H54 (cell line): ENCODE measurements at regions not wholly inside any gene's neighbourhood (a gene's known extent, or its start where the extent isn't known, plus 50 kb on each side); places are given as distances from the start of the nearest gene placed in this dataset.

Experiments
- DNase-seq: peaks from one replicate; pipeline ENCODE4 v3.0.0; 2011; ENCODE audit warnings: low spot score, mixed read lengths; ENCODE audit not compliant: insufficient read length
- FAIRE-seq: peaks from 3 replicates; lab custom pipeline; 2011; peaks lifted over from hg19 to GRCh38; lab: Jason Lieb, UNC
- POLR2A ChIP-seq: IDR thresholded peaks from 2 replicates; pipeline ENCODE4 v1.6.1; 2011; ENCODE audit warnings: low read depth, mild to moderate bottlenecking, low read length

DNA sequence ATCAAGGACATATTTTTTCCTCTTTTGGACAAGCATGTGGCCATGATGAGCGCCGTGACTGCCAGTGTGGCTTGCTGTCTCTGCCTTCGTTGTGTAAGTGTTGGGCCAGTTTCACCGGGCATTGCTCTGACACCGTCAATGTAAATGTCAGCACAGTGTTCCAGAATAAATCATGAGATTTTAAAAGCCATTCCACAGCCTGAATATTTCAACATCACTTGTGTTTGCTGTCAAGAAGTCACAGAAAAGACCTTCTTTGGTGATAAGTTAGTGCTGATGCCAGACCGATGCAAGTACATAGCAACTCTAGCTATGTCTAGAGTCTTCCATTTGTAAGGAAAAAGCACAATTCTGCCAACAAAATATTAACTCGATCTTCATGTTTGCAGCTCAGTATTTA, 467.8 kb downstream of the TBC1D22A start:
- DNase-seq (no peak), FAIRE-seq (no peak)
- no peak for TF ChIP-seq POLR2A

DNA sequence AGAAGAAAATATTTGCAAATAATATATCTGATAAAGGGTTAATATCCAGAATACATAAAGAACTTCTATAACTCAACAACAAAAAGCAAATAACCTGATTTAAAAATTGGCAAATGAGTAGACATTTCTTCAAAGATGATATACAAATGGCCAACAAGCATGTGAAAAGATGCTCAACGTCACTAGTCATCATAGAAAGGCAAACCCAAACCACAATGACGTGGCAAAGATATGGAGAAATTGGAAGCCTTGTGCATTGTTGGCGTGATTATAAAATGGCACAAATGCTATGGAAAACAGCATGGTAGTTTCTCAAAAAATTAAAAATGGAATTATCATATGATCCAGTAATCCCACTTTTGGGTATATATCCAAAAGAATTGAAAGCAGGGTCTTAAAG, 466.3 kb downstream of the TBC1D22A start:
- DNase-seq (no peak), FAIRE-seq (no peak)
- no peak for TF ChIP-seq POLR2A

DNA sequence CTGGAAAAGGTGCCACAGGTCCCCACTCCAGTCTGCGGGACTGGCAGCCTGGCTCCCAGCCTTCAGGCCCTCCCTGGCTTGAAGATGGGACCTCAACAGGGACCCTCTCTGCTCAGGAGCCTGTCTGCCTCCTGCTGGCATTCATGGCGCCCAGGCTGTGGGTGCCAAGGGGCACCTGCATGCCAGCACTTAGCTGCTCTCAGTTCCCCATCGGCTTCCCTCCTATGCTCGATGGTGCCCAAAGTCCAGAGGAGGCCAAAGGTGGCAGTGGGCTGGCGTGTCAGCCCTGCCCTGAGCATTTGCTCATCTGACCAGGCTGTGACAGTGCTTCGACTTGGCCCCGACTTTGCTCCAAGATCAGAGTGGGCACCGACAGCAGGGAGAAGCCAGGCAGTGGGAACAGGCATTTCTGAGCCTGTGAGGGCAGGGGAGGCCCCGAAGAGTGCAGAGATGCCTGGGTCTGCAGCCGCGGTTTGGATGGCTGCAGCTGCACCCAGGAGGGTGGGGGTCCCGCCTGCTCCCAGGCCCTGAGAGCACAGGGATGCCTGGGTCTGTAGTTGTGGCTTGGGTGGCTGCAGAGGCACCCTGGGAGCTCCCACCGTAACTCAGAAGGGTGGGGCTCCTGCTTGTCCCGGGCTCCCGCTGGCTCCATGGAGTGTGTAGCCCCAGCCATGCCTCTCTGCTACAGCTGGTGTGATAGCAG, 463.6 kb downstream of the TBC1D22A start:
- TF ChIP-seq POLR2A, result no peak
- DNase-seq (no peak), FAIRE-seq (no peak)

DNA sequence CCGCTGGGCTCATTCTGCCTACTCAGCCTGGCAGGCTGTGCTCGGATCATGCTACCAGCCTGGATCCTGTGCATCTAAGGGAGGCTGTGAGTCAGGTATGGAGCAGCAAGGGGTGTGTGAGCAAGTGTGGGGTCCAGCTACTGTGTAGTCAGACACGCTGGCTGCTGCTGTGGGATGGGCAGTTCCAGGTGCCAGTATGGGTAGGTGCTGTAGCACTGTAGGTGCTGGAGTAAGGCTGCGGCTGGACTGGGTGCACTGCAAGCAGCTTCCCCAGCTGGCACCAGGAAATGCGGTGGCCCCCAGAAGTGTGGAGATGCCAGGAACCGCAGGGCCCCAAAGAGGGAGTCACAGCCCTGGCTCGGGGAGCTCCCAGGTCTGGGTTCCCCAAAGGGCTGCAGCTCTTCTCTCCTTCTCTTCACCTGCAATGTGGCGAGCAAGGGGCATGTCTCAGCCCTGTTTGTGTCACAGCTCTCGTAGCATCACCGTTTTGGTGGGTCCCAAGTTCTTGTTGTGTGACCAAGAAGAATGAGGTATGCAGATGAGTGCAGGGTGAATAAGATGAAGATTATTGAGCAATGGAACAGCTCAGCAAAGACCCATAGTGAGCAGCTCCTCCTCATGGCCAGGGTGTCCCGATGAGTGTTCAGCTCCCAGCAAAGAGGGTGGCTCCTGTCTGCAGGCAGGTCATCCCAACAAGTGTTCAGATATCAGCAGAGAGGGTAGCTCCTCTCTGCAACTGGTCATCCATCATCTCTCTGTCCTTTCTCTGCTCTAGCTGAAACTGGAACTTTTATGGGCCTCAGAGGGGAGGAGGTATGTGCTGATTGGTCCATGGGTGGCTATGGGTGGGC, 462.9 kb downstream of the TBC1D22A start:
- DNase-seq (no peak), FAIRE-seq (no peak)
- no peak for TF ChIP-seq POLR2A
